ENCODE measurements at regions not wholly inside any gene's neighbourhood (a gene's known extent, or its start where the extent isn't known, plus 50 kb on each side); places are given as distances from the start of the nearest gene placed in this dataset.

- H3K27ac ChIP-seq (replicated peaks), result no peak overlapping the region
- no peak for DNase-seq (ENCODE audit: low read depth in 1 of 2, low spot score in 1 of 2)
- H3K27me3 ChIP-seq (ENCODE audit: insufficient read depth, poor library complexity, severe bottlenecking), result no peaks in the 10 kb centered on the region
- TF ChIP-seq REST (IDR thresholded peaks at IDR 0.05; ENCODE audit: insufficient replicate concordance, low read depth), result no peak
- no peak for TF ChIP-seq CTCF (IDR thresholded peaks at IDR 0.05; ENCODE audit: insufficient read depth, low read length)
- H3K4me3 ChIP-seq (replicated peaks; ENCODE audit: insufficient read depth, low read length), result no peak overlapping the region
Observed at GRCh38 chr14:45651890-45652289, 398.9 kb upstream of the MIS18BP1 start.

- Histone ChIP-seq H3K27ac (replicated peaks) (no peak overlapping the region), H3K4me3 (replicated peaks; ENCODE audit: insufficient read depth, low read length) (no peak overlapping the region), H3K27me3 (ENCODE audit: insufficient read depth, poor library complexity, severe bottlenecking) (no peaks in the 10 kb centered on the region)
- TF ChIP-seq CTCF (IDR thresholded peaks at IDR 0.05; ENCODE audit: insufficient read depth, low read length) (no peak), POLR2AphosphoS5 (IDR thresholded peaks at IDR 0.05; ENCODE audit: low read depth) (no peak), REST (IDR thresholded peaks at IDR 0.05; ENCODE audit: insufficient replicate concordance, low read depth) (no peak), GABPA (IDR thresholded peaks at IDR 0.05; ENCODE audit: low read depth) (no peak), SPI1 (IDR thresholded peaks at IDR 0.05; ENCODE audit: borderline replicate concordance, low read depth) (no peak)
- no peak for DNase-seq (ENCODE audit: low read depth in 1 of 2, low spot score in 1 of 2)
Observed at GRCh38 chr14:45650754-45651153, 397.8 kb upstream of the MIS18BP1 start.

- TF ChIP-seq CTCF (IDR thresholded peaks at IDR 0.05; ENCODE audit: insufficient read depth, low read length), result no peak
- TF ChIP-seq POLR2AphosphoS5 (IDR thresholded peaks at IDR 0.05; ENCODE audit: low read depth), result no peak
- no peak for TF ChIP-seq GABPA (IDR thresholded peaks at IDR 0.05; ENCODE audit: low read depth)
- TF ChIP-seq SPI1 (IDR thresholded peaks at IDR 0.05; ENCODE audit: borderline replicate concordance, low read depth), result no peak
- Histone ChIP-seq H3K27me3 (ENCODE audit: insufficient read depth, poor library complexity, severe bottlenecking) (no peaks in the 10 kb centered on the region), H3K27ac (replicated peaks) (no peak overlapping the region), H3K4me3 (replicated peaks; ENCODE audit: insufficient read depth, low read length) (no peak overlapping the region)
- no peak for DNase-seq (ENCODE audit: low read depth in 1 of 2, low spot score in 1 of 2)
Observed at GRCh38 chr14:45649051-45649450, 396.0 kb upstream of the MIS18BP1 start.

GRCh38 chr14:45641541-45641940, 388.5 kb upstream of the MIS18BP1 start:
- no peak for TF ChIP-seq GABPA (IDR thresholded peaks at IDR 0.05; ENCODE audit: low read depth)
- no peak for TF ChIP-seq CTCF (IDR thresholded peaks at IDR 0.05; ENCODE audit: insufficient read depth, low read length)
- no peak for TF ChIP-seq REST (IDR thresholded peaks at IDR 0.05; ENCODE audit: insufficient replicate concordance, low read depth)
- no peak for TF ChIP-seq SPI1 (IDR thresholded peaks at IDR 0.05; ENCODE audit: borderline replicate concordance, low read depth)
- TF ChIP-seq POLR2AphosphoS5 (IDR thresholded peaks at IDR 0.05; ENCODE audit: low read depth), result no peak
- Histone ChIP-seq H3K27ac (replicated peaks) (no peak overlapping the region), H3K4me3 (replicated peaks; ENCODE audit: insufficient read depth, low read length) (no peak overlapping the region), H3K27me3 (ENCODE audit: insufficient read depth, poor library complexity, severe bottlenecking) (no peaks in the 10 kb centered on the region)
- DNase-seq (ENCODE audit: low read depth in 1 of 2, low spot score in 1 of 2), result no peak

Data from HL-60 (cell line).